HFFc6 (cell line): ENCODE measurements at regions not wholly inside any gene's neighbourhood (a gene's known extent, or its start where the extent isn't known, plus 50 kb on each side); places are given as distances from the start of the nearest gene placed in this dataset.

Experiments used
- DNase-seq: peaks from one replicate; pipeline ENCODE4 v3.0.0-alpha.2; 2018
- H3K27ac Mint-ChIP-seq: 2 replicates; pipeline ENCODE4 v1.8.0; 2020; ENCODE audit warnings: mild to moderate bottlenecking, mixed read lengths
- H3K27me3 Mint-ChIP-seq: 2 replicates; pipeline ENCODE4 v1.8.0; 2021; ENCODE audit warnings: mild to moderate bottlenecking, moderate library complexity, mixed read lengths; ENCODE audit not compliant: insufficient read depth
- H3K36me3 Mint-ChIP-seq: 2 replicates; pipeline ENCODE4 v1.8.0; 2021; ENCODE audit warnings: low read depth, mixed read lengths
- H3K4me1 Mint-ChIP-seq: 2 replicates; pipeline ENCODE4 v1.8.0; 2020; ENCODE audit warnings: low read depth, mixed read lengths
- H3K4me3 Mint-ChIP-seq: 2 replicates; pipeline ENCODE4 v1.8.0; 2020; ENCODE audit warnings: mild to moderate bottlenecking, moderate library complexity, mixed read lengths
- H3K9me3 Mint-ChIP-seq: 2 replicates; pipeline ENCODE4 v1.8.0; 2020; ENCODE audit warnings: mild to moderate bottlenecking, mixed read lengths
- TF ChIP-seq, protein P1 (sequence below): fragments of 200-600 bp; sonication (generic); IDR thresholded peaks from 2 replicates; pipeline ENCODE4 v1.5.0; 2021; ENCODE audit warnings: antibody characterized with exemption, mild to moderate bottlenecking

DNA sequence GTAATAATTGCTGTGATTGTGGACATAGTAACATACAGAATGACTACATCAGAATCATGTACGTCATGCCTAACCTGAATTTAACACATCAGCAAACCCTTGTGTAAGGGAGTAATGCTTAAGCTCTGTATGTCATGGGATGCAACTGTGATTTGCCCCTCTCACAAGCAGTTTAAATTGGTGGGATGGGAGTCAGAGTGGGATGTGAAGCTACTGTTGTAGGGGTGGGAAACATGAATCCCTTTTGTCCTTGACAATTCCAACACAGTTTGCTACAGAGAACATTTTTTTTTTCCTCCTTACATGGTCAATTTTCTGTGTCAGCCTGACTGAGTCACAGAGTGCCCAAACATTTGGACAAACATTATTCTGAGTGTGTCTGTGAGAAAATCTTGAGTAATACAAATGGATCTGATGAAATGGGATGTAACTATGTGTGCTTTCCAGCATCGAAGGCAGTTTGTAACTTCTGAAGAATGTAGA is 392.8 kb downstream of the GPM6A start:
- peak; percentile 89 for DNase-seq
- peaks cover 88% of the 10 kb centered on the region for H3K4me1 Mint-ChIP-seq

DNA sequence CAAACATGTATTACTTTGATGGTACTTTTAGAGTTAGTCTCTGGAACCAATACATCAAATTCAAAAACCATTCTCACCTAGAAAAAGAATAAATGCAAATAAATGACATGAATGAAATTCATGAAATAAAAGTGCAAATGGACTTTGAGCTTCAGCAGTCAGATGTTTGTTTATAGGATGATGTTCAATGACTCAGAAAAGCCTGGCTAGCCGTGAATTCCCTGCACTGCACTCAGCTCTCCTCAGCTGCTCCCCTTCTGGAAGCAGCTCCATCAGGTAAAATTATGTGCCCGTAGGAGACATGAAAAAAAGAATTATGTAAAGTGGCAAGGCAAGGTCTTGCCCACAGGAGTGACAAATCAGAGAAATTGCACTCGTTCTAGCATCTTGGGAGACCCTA is 390.6 kb downstream of the GPM6A start:
- TF ChIP-seq, protein P1, sequence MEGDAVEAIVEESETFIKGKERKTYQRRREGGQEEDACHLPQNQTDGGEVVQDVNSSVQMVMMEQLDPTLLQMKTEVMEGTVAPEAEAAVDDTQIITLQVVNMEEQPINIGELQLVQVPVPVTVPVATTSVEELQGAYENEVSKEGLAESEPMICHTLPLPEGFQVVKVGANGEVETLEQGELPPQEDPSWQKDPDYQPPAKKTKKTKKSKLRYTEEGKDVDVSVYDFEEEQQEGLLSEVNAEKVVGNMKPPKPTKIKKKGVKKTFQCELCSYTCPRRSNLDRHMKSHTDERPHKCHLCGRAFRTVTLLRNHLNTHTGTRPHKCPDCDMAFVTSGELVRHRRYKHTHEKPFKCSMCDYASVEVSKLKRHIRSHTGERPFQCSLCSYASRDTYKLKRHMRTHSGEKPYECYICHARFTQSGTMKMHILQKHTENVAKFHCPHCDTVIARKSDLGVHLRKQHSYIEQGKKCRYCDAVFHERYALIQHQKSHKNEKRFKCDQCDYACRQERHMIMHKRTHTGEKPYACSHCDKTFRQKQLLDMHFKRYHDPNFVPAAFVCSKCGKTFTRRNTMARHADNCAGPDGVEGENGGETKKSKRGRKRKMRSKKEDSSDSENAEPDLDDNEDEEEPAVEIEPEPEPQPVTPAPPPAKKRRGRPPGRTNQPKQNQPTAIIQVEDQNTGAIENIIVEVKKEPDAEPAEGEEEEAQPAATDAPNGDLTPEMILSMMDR, result peak; percentile 24; the same call in 1 of the 2 replicates
- H3K27me3 Mint-ChIP-seq, result no peaks in the 10 kb centered on the region
- peaks cover 5% of the 10 kb centered on the region; the same call in 1 of the 2 replicates for H3K9me3 Mint-ChIP-seq
- H3K4me1 Mint-ChIP-seq, result peaks cover 73% of the 10 kb centered on the region
- H3K4me3 Mint-ChIP-seq, result peak overlapping the region; percentile 70
- peak; percentile 41 for DNase-seq
- peaks cover 4% of the 10 kb centered on the region; the same call in 1 of the 2 replicates for H3K36me3 Mint-ChIP-seq
- H3K27ac Mint-ChIP-seq, result peak overlapping the region; percentile 35

More for the DNA sequence above, 392.8 kb downstream of the GPM6A start:
- TF ChIP-seq, protein P1, result no peak
- peak overlapping the region; percentile 62 for H3K4me3 Mint-ChIP-seq
- peaks cover 10% of the 10 kb centered on the region; the same call in 1 of the 2 replicates for H3K9me3 Mint-ChIP-seq
- H3K36me3 Mint-ChIP-seq, result peaks cover 11% of the 10 kb centered on the region
- peak overlapping the region; percentile 91 for H3K27ac Mint-ChIP-seq
- no peaks in the 10 kb centered on the region for H3K27me3 Mint-ChIP-seq

DNA sequence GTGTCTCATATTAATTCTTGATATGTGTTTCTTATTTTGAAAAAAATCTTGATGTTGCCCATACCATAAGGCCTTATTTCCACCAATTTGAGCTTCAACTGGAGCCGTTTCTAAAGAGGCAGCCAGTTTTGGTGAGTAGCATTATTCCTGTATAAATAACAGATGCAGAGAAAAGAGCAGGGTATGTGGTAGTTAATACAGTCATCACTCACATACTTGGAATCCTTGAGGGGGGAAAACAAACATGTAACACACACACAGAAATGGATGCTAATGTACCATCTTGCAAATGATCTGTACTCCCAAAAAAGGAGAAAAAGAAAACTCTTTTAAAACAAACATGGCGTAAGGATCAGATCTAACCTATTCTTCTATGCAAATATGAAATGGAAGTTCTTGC is 389.7 kb downstream of the GPM6A start:
- H3K4me3 Mint-ChIP-seq, result peak overlapping the region; percentile 17; the same call in 1 of the 2 replicates
- TF ChIP-seq, protein P1, result no peak
- peaks cover 4% of the 10 kb centered on the region; the same call in 1 of the 2 replicates for H3K36me3 Mint-ChIP-seq
- peak overlapping the region; percentile 35 for H3K27ac Mint-ChIP-seq
- peak; percentile 12 for DNase-seq
- H3K4me1 Mint-ChIP-seq, result peaks cover 72% of the 10 kb centered on the region
- peaks cover 3% of the 10 kb centered on the region; the same call in 1 of the 2 replicates for H3K9me3 Mint-ChIP-seq
- H3K27me3 Mint-ChIP-seq, result no peaks in the 10 kb centered on the region

DNA sequence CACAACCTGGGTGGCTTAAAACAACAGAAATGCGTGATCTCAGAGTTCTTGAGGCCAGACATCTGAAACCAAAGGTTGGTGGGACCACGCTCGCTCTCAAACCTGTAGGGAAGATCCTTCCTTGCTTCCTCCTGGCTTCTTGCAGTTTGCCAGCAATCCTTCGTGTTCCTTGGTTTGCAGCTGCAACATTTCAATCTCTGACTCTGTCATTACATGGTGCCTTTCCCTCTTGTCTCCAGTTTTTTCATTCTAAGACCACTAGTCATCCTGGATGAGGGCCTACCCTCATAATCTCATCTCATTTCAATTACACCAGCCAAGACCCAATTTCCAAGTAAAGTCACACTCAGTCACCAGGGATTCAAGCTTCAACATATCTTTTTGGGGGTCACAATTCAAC is 388.0 kb downstream of the GPM6A start:
- Mint-ChIP-seq H3K27me3 (peaks cover 2% of the 10 kb centered on the region; the same call in 1 of the 2 replicates), H3K36me3 (peaks cover 4% of the 10 kb centered on the region; the same call in 1 of the 2 replicates), H3K4me3 (no peak overlapping the region), H3K27ac (peak overlapping the region; percentile 2; the same call in 1 of the 2 replicates), H3K9me3 (peaks cover 5% of the 10 kb centered on the region; the same call in 1 of the 2 replicates), H3K4me1 (peaks cover 54% of the 10 kb centered on the region)
- DNase-seq, result no peak
- TF ChIP-seq, protein P1, result no peak

DNA sequence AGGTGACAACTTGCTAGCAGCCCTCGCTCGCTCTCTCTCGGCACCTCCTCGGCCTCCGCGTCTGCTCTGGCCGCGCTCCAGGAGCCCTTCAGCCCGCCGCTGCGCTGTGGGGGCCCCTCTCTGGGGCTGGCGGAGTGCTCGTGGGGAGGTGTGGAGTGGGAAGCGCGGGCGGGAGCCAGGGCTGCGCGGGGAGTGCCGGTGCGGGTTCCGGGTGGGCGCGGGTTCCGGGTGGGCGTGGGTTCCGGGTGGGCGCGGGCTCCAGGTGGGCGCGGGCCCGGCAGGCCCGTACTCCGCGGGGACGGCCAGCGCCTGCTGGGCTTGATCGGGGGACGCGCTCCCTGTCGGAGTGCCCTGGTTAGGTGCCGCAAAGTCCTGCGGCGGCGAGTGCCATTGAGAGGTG is 384.3 kb downstream of the GPM6A start:
- DNase-seq, result no peak
- Mint-ChIP-seq H3K27ac (no peak overlapping the region), H3K36me3 (peaks cover 4% of the 10 kb centered on the region; the same call in 1 of the 2 replicates), H3K27me3 (peaks cover 2% of the 10 kb centered on the region; the same call in 1 of the 2 replicates), H3K4me3 (peak overlapping the region; percentile 41; the same call in 1 of the 2 replicates), H3K9me3 (peaks cover 5% of the 10 kb centered on the region; the same call in 1 of the 2 replicates), H3K4me1 (peaks cover 31% of the 10 kb centered on the region)
- TF ChIP-seq, protein P1, result no peak
